GM18499 (cell line): ENCODE measurements at regions not wholly inside any gene's neighbourhood (a gene's known extent, or its start where the extent isn't known, plus 50 kb on each side); places are given as distances from the start of the nearest gene placed in this dataset.

Experiments used
- ATAC-seq: cut with Tn5 transposase; IDR thresholded peaks from one replicate; pipeline ENCODE4 v1.9.1; 2021; ENCODE audit warnings: moderate number of reproducible peaks; ENCODE audit not compliant: insufficient read depth, unreplicated experiment

DNA sequence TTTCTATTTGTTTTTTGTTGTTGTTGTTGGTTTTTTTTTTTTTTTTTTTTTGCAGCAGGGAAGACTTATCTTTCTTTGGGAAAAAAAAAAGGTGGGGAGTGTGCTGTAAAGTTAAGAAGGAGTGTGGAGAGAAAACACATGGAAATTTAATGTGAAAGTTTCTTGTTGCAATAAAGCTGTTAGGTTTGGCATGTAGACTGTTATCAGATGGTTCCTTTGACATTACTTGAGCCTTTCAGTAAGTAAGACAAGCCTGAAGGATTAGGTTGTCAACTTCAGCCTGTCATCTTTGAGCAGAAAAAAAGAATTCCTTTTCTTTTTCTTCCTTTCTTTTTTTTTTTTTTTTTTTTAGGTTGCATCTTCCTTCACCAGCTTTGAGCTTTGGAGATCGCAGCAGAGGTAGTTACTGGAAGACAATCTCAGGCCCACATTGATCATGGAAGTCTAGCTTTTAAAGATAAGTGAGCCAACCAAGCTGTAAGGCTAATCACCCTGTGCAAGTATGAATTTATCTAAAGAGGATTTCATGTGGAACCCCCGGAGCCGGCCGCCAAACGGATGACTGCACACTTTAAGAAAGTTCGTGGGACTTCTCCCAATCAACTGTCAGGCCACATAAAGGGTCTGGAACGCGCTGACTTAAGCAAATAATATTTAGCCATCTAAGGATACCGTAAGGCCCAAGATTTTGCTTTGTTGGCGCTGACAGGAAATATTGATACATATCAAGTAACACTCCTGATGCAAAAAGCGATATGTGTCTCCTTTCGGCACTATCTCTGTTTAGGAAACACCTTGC, 1040.1 kb upstream of the NR2F2 start:
- no peak for ATAC-seq

DNA sequence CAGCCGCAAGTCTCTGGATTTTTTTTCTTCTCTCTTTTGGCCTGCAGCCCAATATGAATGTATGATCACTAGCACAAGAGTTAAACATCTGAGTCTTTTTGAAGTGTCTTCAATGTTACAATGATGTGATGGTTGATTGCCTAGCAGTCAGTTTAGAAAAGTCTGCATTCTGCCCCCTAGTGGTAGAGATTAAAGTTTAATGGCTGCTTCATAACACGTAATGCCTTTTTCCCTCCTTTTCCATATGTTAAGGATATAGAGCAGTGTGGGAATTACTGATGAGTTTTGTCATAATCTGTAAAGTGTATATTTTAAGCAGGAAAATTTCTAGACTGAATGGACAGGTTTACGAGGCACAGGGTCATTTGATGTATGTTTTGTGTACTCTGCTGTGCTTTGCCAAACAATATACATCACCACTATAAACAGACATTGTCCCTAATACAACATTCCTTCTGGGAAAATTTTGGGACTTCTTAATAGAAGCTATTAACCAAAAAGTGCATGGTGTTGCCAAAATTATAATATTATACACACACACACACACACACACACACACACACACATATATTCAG, 1038.5 kb upstream of the NR2F2 start:
- ATAC-seq: no peak

DNA sequence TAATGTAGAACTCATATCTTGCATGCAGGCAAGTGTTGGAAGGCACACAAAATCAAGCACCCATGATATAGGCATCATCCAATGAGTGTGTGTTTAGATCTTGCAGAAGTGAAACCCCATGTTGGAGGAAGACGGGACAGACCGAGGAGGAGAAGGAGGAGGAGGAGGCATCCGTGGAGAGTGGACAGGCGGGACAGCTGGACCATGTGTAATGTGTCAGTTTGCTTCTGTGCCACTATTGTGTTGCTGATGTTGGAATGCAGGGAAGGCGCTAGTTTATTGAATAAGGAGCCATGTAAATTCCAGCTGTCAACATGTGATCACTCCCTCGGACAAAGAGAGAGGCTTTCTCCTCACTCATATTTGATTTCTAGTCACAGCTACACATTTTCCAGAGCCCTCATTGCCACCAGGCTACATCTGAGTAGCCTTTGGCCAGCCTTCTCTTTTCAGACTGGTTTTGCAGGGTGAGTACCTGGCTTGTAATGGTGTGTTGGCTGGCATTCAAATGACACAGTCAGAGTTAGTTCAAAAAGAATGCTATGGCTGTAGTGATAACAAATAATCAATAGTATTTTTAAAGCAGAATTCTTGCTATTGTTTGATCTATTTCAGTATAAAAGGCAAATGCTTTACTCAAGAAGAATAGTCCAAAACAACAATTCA, 1037.6 kb upstream of the NR2F2 start:
- no peak for ATAC-seq

DNA sequence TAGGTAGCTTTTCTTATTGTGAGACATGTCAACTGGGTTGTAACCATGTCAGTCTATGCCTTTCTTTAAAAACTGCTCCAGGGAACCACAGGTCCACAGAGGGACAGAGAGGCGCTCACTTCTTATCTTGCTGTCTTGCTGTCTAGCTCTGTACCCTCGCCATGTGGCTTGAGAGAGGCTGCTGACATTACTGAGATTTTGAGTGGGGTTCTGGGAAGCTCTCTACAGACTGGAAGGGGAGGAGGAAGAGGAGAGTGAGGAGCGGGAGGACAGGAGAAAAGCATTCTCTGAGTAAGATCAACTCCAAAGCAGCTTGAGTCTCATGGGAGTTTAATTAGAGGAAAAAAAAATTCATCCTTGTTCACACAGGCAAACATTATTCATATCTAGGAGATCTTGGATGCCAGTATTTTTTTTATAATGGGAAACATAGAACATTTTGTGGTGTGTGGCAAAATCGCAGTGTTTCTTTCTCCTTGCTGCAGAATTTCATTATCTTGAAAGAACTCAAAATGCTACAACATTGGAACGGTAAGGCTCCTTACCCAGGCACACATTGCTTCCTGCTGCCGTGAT, 1037.0 kb upstream of the NR2F2 start:
- no peak for ATAC-seq

DNA sequence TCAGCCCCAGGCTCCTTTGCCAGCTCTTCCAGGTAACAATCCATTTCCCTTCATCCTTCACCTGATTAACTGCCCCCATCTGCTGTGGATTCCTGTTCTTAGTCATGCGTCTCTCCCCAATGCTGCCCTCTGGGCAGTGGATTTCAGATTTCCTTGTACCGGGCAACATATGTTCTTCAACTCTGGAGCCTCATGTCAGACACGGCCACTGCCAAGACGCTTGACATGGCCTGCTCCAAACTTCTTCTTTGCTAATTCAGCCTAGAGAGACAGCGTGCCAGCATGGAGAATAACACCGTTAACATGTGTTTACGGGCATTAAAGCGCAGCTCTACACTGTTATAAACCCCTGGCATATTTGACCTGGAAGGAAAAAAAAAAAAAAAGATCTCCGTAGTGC, 1035.1 kb upstream of the NR2F2 start:
- ATAC-seq: no peak

DNA sequence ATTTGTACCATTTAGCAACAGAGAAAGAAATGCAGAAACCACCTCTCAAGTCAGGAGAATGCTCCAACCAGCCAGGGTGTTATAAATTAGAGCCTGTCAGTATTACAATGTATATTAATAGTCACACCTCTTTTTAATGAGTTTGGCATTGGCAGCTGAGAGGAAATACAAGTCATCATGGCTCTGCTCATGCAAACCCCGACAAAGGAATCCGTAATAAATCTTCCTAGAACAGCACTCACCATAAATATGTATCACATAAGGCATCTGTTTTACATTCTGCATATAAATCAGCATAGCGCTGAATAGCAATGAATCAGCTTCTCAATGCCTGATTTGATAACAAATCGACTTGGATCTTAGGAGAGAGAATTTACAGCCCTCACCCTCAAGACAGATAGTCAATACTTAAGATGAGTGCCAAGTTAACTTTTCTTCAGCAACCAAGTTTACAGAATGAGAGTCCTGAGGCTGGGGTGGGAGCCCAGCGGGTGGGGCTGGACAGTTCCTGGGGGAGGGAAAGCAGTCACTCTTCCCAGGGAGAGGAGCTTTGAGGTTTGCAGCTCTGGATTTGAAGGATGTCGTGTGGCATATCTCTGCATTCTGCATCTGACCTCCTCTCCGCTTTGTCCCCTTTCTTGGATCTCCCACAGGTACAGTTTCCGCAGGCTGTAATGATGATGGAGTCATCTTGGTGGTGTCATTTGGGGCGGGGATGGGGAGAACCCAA, 1034.4 kb upstream of the NR2F2 start:
- ATAC-seq: no peak

DNA sequence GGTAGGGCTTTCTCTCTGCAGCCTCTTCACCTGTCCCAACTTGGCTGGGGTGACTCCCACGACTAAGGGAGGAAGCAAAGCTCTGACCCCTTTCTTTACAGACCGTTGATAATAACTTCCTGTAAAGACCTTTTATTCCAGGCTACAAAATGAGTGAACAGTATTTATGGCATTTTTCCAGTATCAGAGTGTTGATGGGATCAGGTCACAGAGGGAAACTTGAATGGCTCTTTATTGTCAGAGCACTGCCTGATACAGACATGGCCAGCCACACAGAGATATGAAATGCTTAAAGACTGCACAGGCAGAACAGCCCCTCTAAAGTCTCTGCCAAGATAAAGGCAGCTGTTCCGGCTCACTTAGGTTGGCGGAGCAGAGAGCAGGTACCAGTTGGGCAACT, 1033.9 kb upstream of the NR2F2 start:
- ATAC-seq: no peak

DNA sequence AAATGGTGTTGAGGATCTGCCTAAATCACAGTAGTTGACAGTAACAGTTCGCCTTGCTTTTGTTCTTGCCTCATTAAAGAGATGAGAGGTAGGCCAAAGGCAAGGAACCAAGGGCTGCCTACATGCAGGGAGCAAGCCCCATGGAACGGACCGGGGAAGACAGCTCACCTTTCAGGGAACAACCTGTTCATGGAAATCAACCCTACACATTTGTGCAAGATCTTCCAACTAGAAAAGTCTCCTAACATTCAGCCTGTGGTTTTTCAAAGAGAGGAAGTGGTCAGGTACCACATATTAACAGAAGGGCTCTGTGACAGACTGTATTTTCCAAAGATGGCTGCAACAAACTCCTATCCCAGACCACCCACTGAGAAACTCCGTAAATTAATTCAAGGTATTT, 1031.8 kb upstream of the NR2F2 start:
- ATAC-seq: no peak

DNA sequence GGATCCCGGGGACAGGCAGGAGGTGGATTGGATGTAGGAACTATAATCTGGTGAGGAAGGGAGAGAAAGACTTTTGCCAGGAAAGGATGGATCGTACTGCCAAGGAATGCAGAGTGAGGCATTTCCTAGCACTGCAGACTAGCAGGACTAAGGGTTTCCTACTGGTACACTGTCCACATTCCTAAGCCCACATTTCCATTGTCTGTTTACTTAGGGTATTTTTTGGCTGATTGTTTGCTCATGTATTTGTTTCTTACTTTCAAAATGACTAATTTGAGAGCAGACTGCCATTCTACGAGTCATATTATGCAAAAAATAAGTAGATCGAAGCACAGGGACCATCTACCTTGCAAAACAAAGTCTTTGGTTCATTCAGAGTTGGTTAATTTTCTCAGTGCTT, 1029.5 kb upstream of the NR2F2 start:
- no peak for ATAC-seq

DNA sequence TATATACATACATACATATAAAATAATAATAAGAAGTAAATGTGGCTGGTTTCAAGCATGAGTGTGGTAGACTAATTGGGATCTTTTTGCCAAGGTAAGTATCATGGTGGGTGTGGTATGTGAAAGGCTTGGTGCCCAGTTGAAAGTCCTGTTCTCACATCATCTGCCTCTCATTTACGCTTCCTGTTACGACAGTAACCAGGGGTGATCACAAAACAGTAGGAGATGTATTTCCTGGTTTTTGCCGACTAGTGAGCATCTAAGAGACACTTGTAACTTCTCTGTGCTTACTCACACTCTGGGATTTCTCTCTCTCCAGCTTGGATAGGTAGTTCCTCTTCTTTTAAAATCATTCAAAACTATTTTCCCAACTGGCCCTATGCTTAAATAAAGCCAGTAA, 1028.3 kb upstream of the NR2F2 start:
- no peak for ATAC-seq

DNA sequence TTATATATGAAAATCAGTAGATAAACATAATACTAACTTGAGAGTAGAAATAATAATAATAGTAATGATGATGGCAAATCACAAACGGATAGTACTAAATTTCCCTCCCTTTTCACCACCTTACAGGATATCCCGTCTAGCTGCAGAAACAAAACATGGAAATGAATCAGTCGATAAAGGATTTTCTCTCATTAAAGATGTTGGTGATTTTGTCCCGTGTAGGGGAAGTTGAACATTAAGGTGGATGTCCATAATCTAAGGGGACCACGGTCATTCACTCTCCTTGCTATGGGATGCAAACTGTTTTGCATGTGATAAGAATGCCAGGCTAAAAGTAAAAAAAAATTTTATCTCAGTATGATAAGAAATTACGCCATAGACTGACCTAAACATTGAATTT, 1027.7 kb upstream of the NR2F2 start:
- no peak for ATAC-seq

DNA sequence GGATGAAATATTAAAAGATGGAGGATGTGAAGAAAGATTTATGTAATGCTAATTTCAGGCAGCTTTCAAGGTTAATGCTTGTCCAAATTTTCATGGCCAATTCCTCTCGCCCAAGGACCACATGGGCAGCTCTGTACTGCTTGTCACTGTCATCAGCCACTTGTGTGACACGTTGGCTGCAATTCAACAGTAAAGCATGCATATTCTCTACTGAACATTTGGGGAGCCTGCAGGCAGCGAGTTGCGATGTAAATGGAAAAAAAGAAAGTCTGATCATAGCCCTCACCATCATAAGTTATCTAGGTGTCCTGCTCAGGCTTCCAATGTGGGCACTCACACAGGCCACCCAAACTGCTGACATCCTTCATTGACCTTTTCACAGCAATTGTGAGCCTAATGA, 1026.8 kb upstream of the NR2F2 start:
- no peak for ATAC-seq

DNA sequence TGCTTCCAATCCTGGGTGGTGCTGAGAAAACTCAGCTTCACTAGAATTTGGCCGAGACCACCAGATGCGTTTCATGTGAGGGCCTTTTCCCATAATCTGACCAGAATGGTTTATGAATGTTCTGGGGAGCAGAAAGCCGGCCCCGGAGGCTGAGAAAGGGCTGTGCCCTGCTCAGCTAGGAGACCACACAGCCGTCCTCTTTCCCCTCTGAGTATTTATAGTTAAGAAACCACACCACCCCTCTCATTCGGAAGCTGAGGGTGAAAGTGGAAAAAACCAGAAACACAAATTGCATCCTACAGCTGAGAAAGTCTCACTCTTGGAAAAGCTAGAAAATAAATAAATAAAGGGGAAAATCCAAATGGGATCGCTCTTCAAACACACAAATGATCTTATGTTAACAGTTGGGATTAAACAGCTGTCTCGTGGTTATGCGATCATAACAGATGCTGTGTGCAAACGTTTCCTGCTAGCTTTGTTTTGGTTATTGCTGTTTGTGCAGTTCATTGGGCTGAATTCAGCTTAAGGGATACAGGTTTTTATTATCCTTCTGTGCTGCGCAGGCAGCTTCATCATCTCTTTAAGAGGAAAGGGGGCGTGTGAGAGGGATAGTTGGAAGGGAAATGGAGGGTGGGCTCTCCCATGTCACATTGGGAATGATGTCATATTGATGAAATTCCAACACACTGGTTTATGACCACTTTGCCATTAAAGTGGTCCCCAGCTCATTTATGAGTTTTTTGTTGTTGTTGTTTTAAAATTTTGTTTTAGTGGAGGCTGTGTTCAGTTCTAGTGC, 1026.2 kb upstream of the NR2F2 start:
- no peak for ATAC-seq

DNA sequence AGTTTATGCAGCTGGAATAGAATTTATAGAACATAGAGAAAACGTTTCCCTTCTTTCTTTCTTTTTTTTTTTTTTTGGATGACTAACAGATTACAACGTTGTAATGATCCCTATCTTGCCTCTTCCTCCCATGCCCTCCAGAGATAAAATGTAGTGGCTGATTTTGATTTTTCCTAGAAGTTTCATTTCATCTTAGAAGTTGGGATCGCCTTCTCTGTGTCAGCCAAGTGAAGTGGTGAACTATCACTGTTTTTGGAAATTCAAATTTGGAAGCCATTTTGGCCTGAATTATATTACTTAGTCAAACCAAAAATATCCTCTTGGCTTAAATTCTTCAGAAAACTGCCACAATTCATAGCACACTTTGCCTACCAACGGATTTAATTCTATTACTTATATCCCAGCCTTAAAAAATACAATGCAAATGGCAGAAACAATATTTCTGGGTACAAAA, 1025.5 kb upstream of the NR2F2 start:
- ATAC-seq: no peak

DNA sequence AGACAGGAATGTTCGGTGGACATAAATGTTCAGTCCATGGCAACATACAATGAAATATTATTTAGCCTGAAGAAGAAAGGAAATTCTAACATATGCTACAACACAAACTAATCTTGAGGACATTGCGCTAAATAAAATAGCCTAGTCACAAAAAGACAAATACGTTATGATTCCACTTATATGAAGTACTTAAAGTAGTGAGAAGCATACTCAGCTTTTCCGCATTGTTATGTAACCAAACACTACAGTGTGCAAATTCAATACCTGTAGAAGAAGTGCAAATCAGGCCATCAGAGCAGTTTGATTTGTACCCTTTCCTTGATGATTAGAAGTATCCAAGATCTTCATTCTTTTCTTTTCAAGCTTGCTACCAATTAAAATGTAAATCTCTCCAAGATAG, 1023.4 kb upstream of the NR2F2 start:
- no peak for ATAC-seq

DNA sequence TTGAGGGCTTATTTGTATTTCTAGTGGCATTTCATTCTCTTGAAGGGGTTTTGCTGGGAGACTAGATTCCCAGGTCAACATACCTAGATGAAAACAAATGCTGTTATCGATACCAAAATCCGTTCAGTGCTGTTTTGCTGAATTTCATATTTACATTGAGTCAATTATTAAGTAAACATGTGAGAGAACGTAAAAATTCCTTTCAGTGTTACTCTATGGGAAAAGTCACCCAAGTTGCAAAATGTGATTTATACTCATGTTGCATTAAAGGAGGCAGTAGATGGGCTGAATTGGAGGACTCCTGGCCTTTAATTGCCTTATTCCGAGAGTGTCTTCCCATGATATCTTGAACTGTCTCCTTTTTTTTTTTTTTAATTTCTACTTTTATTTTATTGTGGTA, 1011.3 kb upstream of the NR2F2 start:
- ATAC-seq: no peak

DNA sequence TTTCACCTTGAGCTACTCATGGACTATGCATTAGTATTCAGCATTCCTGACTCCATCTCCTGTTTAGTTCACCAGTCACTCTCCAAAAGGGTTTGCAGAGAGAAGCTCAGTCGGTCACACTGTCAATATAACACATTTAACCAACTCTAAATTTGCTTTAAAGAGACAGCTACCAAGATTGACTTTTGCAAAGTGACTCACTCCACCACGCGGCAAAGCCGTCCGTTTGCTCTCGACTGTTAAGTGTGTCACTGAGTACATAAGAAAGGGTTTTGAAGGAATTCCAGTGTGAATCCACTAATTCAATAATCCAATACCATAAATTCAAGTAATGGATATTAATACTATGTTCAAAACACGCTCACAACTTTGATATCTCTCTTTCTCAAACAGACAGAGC, 1006.7 kb upstream of the NR2F2 start:
- ATAC-seq: no peak

DNA sequence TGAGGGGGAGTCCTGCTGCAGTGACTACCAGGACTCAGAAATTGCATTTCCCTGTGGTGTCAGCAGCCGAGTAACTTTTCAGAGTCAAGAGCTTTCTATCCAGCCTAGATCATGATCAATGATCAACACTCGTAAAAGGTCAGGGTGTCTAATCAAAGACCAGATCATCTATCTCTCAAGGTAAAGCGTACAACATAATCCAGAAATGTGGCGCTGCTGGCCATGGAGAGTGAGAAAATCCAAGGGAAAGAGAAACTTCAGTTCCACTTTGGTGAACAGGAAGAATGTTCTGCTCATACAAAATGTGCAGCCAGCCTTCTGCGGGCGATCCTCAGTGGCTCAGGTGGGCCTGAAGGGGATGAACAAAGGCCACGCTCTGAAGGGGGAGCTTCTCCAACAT, 1005.8 kb upstream of the NR2F2 start:
- ATAC-seq: no peak

DNA sequence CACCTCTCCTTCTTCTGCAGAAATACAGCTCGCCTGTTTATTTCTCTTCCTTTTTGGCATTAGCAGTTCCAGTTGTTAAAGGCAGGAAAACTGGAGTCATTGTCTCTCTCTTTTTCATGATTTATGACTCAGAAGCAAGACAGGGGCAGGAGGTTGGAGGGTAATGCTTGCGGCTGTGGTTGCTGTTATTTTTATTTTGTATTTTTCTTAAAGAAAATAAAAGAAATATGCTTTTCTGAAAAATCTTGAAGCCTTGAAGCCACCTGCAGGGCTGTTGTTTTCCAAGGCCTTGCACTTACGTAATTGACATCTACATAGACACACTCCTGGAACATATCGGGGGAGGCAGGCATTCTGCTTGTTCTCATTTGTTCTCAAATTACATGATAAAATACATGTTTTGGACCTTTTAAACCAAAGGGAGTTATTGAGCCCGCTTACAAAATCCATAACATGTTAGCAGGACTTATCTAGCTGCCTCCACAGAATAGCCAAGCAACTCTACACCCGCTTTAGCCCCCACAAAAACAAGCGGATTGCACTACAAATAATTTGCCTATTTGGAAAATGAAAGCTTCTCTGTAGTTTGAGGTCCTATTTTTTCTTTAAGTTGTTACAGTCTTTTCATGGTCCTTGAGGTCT, 1004.6 kb upstream of the NR2F2 start:
- ATAC-seq: no peak
